GM23248 (cell line): ENCODE measurements at regions not wholly inside any gene's neighbourhood (a gene's known extent, or its start where the extent isn't known, plus 50 kb on each side); places are given as distances from the start of the nearest gene placed in this dataset.

Experiments used
- DNase-seq: peaks from one replicate; pipeline ENCODE4 v3.0.0-alpha.2; 2015
- H2AFZ ChIP-seq: fragments of 200-600 bp; sonication (generic); 2 replicates; pipeline ENCODE4 v1.6.1; 2016; ENCODE audit warnings: antibody characterized with exemption
- H3F3A ChIP-seq: fragments of 200-600 bp; sonication (generic); 2 replicates; pipeline ENCODE4 v1.6.1; 2016; ENCODE audit warnings: mild to moderate bottlenecking, antibody characterized with exemption, mixed run types; ENCODE audit not compliant: insufficient read depth
- H3K27ac ChIP-seq: fragments of 200-600 bp; sonication (generic); 2 replicates; pipeline ENCODE4 v1.5.1; 2016; ENCODE audit warnings: mild to moderate bottlenecking
- H3K27me3 ChIP-seq: fragments of 200-600 bp; sonication (generic); replicated peaks from 2 replicates; pipeline ENCODE4 v1.6.1; 2016; ENCODE audit warnings: mild to moderate bottlenecking; ENCODE audit not compliant: insufficient read depth
- H3K36me3 ChIP-seq: fragments of 200-600 bp; sonication (generic); 2 replicates; pipeline ENCODE4 v1.6.1; 2016; ENCODE audit warnings: low read depth, mild to moderate bottlenecking
- H3K4me1 ChIP-seq: fragments of 200-600 bp; sonication (generic); 2 replicates; pipeline ENCODE4 v1.6.1; 2016; ENCODE audit warnings: mild to moderate bottlenecking; ENCODE audit not compliant: insufficient read depth
- H3K4me2 ChIP-seq: fragments of 200-600 bp; sonication (generic); one replicate; pipeline ENCODE4 v1.6.1; 2016; ENCODE audit warnings: mild to moderate bottlenecking; ENCODE audit not compliant: unreplicated experiment
- H3K4me3 ChIP-seq: fragments of 200-600 bp; sonication (generic); 2 replicates; pipeline ENCODE4 v1.5.1; 2016; ENCODE audit warnings: mild to moderate bottlenecking
- H3K79me2 ChIP-seq: fragments of 200-600 bp; sonication (generic); 2 replicates; pipeline ENCODE4 v1.6.1; 2016; ENCODE audit warnings: mild to moderate bottlenecking; ENCODE audit not compliant: insufficient read depth
- H3K9ac ChIP-seq: fragments of 200-600 bp; sonication (generic); 2 replicates; pipeline ENCODE4 v1.6.1; 2016; ENCODE audit warnings: mild to moderate bottlenecking
- H3K9me2 ChIP-seq: fragments of 200-600 bp; sonication (generic); 2 replicates; pipeline ENCODE4 v1.6.1; 2016; ENCODE audit warnings: mixed run types, mild to moderate bottlenecking, moderate library complexity; ENCODE audit not compliant: insufficient read depth
- H3K9me3 ChIP-seq: fragments of 200-600 bp; sonication (generic); one replicate; pipeline ENCODE4 v1.6.1; 2017; ENCODE audit warnings: low read depth
- H4K20me1 ChIP-seq: fragments of 200-600 bp; sonication (generic); 2 replicates; pipeline ENCODE4 v1.6.0; 2016; ENCODE audit not compliant: insufficient read depth
- EZH2 ChIP-seq: fragments of 200-600 bp; sonication (generic); IDR thresholded peaks from 2 replicates; pipeline ENCODE4 v1.6.1; 2018; ENCODE audit warnings: antibody characterized with exemption, mild to moderate bottlenecking; ENCODE audit not compliant: insufficient read depth, poor library complexity, severe bottlenecking
- EZH2phosphoT487 ChIP-seq: fragments of 200-600 bp; sonication (generic); IDR thresholded peaks from 2 replicates; pipeline ENCODE4 v1.6.1; 2018; ENCODE audit warnings: antibody characterized with exemption, moderate library complexity, mild to moderate bottlenecking, low read depth; ENCODE audit not compliant: insufficient read depth
- WGBS, 2 experiments: methylation state at CpG; one replicate each; pipeline ENCODE4 v1.1.6; 2015 to 2017; ENCODE audit warnings: low lambda C conversion rate in 2 of 2, low coverage in 1 of 2; ENCODE audit errors: missing lambda C conversion rate in 2 of 2; 5-methylcytosine and 5-hydroxymethylcytosine counted together
- in situ Hi-C: fragments of 300-500 bp; cut with MboI; formaldehyde crosslinking; loops from 2 replicates; pipeline ENCODE4 v1.15.0; 2020

DNA sequence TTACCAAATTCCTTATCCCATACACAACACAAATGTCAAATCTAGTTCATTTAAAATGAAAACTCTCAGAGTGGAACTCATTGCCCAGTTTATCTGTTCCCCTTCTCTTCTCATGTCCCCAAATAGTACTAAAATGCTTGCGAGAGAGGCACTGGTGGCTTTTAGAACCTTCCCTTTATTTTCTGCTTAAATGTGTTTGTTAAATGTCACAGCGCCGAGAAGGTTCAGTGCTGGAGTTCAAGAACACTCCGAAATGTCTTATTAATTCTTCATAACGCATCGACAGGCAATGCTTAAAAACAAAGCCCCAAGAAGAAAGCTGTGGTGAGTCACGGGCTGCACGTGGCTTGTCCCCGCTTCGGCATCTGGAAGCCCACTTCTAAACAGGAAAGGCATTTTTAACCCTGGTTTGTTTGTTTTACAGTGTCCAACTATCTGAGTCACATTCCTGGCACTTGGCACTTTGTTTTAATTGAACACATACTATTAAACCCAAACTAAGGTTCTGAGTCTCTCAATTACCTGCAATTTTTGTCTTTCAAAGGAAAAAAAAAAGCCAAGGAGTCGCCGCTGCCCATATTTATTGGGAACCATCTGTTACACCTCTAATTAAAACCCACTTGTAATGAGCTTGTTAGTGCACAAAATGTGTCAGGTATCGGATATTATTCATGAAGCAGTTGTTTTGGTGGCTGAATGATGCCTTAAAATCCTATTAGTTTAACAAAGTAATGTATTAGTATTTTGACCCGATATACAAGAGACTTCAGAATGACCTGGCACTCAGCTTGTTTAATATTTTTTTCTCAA lies 49.9 kb upstream of the MGMT start:
- WGBS, 2 experiments = 1 to 2% methylated on average over 14 of the region's 14 CpGs
- H3K4me1 ChIP-seq = peaks cover 8% of the 10 kb centered on the region; the same call in 1 of the 2 replicates
- TF ChIP-seq EZH2 = no peak
- TF ChIP-seq EZH2phosphoT487 = no peak
- no peak overlapping the region for H3K4me3 ChIP-seq
- no peaks in the 10 kb centered on the region for H4K20me1 ChIP-seq
- H3K9me2 ChIP-seq = no peaks in the 10 kb centered on the region
- H3K27me3 ChIP-seq = peaks cover 16% of the 10 kb centered on the region
- H3K4me2 ChIP-seq = no peak overlapping the region
- in situ Hi-C loops = no loop called here
- H3K79me2 ChIP-seq = no peaks in the 10 kb centered on the region
- H3F3A ChIP-seq = no peaks in the 10 kb centered on the region
- no peak overlapping the region for H3K9ac ChIP-seq
- H3K36me3 ChIP-seq = no peaks in the 10 kb centered on the region
- no peak overlapping the region for H2AFZ ChIP-seq
- DNase-seq = peak; percentile 63
- no peaks in the 10 kb centered on the region for H3K9me3 ChIP-seq
- H3K27ac ChIP-seq = no peak overlapping the region
